GM21360 (cell line): ENCODE measurements at regions not wholly inside any gene's neighbourhood (a gene's known extent, or its start where the extent isn't known, plus 50 kb on each side); places are given as distances from the start of the nearest gene placed in this dataset.

Experiments
- ATAC-seq: cut with Tn5 transposase; IDR thresholded peaks from one replicate; pipeline ENCODE4 v1.9.1; 2021; ENCODE audit warnings: mild to moderate bottlenecking, moderate library complexity; ENCODE audit not compliant: unreplicated experiment

DNA sequence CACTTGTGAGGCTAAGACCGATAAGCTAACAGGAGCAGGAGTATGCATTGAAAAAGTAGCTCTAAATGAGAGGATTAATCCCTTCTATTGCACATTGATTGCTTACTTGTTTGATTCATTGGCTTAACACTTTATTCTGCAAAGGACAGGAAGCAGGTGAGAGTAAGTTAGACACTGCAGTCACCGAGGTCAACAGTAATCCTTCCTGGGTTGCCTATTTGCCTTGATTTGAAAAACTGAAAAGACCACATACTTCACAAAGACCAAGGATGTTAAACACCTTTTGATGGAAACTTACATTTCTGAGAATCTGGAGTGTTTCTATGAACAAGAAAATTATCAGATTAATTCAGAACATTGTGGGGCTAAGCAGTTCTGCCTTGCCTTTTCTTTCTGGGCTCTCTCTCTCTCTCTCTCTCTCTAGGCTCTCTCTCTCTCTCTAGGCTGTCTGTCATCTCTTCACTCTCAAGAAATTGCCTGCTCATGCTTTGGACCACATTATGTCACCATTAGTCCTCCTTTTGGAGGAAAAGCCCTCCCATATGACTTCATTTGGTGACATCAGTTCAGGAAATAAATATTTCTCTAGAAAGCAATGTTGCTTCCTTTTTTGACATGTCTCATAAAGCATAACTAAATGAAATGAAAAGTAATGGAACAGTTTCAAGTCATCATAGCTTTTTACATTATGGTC, 103.8 kb downstream of the TNFSF18 start:
- ATAC-seq, result no peak

DNA sequence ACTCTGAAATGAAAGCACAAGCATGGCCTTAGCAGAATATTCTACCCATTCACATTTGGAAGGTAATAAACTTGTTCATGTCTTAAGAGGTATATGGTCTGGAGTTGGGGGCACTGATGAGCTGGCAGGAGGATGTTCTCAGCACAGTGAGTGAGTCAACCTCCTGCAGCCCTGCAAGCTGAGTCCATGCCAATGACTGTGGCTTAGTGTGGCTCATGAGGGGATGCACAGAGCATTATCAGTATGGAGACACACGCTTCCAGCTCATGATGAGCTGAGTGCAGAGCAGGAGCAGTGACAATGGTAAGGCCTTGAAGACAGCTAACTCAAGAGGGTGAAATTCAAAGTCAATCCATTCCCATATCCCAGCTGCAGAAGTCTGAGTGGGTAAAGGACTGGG, 102.3 kb downstream of the TNFSF18 start:
- ATAC-seq, result no peak

DNA sequence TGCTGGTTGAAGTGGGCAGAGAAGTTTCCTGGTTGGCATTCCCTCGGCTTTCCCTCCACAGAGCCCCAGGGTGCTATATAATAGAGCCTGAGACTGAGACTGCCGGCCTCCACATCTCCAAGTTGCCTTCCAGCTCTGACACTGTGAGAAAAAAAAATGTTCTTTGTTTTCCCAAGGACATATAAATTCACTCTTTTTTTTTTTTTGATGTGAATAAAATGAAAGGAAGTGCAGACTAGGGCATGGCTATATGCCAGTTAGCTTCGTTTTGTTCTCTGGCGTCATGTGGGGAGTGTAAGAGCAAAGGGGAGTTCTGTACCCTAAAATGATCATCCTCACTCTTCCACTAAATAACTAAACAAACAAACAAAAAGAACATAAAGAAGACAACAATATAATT, 101.6 kb downstream of the TNFSF18 start:
- ATAC-seq, result no peak

DNA sequence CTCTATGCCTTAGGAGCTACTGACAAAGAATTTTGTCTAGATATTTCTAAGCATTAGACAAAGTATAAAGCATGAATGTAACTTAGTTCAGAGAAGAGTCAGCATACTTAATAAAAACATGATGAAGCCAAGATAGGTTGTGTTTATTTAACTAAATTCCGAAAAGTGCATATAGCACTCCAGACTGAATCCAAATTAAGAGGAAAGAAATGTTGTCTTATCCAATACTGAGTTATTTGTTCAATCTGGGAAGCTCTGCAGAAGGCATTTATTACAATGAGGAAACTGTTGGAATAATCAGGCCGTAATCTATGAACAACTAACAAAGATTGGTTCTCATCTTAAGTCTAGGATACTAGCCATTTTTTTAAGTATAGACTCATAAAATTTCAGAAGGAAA, 100.2 kb downstream of the TNFSF18 start:
- no peak for ATAC-seq

DNA sequence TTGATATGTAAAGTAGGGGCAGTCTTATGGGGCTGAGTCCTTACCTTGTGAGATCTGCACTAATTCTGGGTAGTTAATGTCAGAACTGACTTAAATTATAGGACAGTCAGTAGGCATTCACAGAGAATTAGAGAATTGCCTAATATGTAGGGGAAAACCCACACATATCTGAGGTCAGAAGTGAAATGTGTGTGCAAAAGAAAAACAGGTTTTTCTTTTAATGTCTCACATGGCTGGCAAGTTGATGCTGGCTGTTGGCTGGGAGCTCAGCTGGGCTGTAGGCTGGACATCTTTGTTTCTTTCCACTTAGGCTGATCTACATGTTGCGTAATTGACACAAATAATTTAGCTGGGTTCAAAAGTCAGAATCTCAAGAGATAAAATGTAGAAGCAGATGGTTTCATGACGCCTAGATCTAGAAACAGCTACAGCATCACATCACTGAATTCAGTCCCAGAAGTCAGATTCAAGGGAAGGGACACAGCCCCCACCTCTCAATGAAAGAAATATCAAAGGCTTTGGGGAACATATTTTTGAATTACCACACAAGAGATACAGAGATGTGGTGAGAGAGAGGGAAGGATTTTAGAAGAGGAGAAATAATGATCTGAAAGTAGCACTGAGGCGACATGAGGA, 98.9 kb downstream of the TNFSF18 start:
- ATAC-seq, result no peak

DNA sequence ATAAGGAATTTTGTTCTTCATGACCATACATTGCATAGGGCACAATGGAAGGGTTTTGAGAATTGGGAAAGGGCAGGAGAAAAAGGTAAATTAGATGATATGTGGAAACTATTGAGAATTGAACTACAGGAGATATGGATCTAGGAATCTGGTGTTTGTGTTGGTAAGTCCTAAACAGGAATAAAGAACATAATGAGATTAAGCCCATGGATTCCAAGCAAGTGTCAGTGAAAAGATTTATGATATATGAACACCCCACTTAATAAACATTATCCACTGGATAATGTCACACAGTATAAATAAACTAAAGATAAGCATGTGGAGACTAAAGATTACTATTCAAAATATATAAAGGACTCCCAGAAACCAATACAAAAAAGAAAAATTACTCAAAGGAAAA, 98.2 kb downstream of the TNFSF18 start:
- no peak for ATAC-seq

DNA sequence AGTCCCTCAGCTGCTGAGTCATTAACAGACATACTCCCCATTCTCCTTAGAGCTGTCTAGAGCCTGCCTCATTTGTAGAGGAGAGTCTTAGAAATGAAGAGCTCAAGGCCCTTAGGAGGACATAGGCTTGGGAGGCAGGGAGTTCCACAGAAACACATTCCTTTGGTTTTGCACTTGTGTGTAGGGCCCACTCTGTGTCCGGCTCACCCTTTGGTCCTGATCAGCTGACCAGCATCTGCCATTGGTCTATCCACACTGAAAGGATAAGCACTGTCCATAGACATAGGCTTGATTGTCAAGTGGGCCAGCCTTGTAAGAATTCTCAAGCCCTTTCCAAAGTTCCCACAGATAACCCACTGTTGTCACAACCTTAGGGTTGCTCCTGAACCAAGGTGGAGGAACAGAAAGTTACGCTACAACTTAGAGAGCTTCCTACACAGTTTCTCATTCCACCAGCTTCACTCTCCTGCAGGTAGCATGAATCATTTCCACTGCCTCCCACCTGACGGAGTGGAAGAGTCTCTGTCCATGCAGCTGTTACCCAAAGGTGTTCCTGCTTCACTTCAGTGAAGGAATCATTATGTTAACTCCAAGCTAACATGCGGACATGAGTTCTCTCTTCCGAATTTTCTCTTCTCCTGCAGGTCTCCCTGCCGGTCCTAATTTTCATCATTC, 96.1 kb downstream of the TNFSF18 start:
- no peak for ATAC-seq

DNA sequence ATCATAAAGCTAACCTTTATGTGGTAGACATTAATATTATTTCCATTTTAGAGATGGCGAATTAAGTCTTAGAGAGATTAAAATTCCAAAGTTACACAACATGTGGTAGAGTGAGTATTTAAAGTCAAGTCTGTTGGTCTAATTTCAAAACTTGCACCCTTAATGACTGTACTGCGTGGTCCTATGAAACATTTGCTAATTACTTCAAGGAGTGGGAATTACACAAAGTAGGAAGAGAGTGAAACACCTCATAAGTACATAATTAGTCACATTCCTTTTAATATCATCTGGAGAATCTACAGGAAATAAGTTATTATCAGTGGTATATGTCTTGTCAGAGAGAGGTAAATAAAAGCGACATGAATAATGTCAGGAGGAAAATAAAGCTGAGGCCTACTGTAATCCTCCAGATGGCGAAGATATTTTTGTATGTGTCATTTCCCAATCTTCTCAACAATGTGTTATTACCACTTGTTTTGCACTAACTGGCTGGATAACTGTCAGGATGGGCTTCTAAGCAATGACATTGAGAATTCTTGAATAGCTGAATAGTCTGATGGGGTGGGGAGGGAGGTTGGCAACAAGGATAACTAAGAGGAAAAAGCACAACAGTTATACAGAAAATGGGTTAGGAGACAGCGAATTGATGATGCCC, 95.5 kb downstream of the TNFSF18 start:
- ATAC-seq, result no peak

DNA sequence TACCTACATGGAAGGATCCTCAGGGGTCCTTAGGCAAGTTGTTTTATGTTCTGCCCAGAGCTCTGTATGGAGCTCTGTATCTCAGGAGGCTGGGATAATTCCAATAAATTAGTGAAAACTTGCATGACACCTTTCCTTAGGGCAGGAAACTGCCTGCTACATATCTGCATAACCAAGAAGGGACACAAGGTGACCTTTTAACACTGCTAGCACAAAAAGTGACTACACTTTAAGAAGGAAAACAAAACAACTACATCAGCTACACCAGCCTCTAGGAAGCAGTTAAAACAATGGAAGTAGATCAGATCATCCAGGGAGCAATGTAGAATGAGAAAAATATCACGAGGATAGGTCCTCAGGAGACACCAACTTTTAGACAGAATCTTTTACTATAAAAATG, 93.9 kb downstream of the TNFSF18 start:
- ATAC-seq, result no peak

DNA sequence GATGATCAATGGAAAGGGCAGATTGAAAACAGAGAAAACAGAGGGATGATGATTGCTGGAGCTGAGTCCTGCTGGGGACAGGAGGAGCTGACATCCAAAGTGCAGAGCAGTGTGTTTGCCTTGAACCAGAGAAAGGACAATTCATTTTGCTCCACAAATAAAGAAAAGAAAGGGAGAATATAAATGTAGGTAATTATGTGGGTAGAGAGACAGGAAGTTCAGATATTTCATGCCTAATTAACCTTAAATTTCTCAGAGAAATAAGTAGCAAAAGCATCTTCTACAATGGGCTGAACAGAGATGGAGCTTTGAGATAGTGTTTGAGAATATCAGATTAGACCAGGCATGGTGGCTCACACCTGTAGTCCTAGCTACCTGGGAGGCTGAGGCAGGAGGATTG, 93.2 kb downstream of the TNFSF18 start:
- no peak for ATAC-seq

DNA sequence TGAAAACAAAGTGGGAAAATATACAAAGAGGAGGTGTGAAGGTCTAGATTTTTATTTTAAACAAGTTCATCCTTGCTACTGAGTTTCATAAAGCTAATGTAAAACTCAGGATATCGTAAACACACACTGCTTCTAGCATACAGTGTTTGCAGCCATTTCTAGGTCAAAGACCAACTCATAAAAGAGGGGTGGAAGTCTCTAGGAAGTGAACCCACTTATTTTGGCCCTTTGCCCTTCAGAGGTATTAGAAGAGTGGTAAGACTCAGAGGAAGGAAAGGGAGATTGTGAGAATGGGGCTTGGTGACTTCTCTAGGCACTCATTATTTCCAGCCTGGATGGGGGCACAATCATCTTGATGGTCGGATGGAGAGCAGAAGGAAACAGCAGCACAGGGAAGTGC, 91.2 kb downstream of the TNFSF18 start:
- no peak for ATAC-seq

DNA sequence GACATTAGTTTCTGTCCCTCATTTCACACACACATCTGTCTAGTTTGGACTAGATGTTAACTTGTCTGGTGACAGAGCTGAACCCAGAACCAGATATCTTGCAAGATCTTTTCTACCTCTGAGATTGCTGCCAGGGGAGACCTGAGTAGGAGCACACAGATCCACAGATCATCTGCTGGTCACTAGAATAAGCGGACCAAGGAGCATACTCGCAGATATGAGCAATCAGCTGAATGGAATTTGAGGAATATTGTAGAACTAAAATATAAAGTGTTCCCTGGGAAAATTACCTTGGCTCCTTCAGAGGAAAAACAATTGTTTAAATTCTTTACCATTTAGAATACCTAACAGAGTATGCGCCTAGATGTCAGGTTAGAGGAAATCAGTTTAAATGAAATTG, 90.7 kb downstream of the TNFSF18 start:
- ATAC-seq, result no peak

DNA sequence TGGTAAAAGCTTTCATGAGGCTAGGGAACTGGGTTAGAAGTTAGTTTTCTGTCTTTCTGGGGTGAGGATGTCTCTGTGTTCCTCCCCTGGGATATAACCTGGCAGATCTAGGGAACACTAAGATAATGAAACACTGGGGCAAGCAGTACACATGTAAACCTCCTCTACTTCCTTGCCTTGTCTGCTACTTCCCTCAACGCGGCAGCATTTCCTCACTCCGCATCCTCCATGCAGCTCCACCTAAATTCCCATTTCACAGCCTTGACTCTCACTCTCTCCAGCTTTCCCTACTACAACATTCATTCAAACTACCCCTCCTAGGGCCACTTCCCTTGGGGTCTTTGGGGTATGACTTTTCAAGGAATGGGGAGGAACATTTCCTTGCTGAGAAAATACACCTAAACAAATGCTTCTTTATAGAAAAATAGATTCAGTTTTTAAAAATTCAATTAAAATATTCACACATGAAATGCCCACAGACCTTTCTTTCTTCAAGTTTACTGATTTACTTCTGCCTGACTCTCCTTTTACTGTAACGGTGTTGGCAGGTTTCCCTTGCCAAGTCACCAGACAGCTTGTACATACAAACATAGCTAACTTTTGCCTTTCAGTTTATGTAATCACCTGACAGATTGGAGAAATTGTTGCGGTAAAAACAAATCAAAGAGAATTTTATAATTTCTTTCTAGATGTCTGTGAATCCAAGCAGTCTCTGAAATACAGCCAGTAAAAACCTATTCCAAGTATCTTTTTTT, 90.1 kb downstream of the TNFSF18 start:
- no peak for ATAC-seq

DNA sequence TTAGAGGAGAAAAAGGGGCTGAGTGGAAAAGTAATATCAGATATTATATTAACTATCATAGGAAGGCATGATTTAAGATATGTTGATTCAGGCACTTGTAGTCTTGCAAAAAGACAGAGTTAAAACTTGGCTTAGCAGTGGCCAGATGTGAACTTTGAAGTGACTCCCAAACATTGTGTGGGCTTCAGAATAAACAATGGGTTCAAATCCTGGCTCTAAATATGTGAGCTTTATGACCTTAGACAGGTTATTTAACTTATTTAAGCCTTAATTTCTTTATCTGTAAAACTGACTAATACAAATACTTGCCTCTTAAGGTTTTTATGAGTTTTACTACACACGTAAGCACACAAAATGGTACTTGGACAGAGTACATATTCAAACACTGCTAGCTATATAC, 85.9 kb downstream of the TNFSF18 start:
- no peak for ATAC-seq

DNA sequence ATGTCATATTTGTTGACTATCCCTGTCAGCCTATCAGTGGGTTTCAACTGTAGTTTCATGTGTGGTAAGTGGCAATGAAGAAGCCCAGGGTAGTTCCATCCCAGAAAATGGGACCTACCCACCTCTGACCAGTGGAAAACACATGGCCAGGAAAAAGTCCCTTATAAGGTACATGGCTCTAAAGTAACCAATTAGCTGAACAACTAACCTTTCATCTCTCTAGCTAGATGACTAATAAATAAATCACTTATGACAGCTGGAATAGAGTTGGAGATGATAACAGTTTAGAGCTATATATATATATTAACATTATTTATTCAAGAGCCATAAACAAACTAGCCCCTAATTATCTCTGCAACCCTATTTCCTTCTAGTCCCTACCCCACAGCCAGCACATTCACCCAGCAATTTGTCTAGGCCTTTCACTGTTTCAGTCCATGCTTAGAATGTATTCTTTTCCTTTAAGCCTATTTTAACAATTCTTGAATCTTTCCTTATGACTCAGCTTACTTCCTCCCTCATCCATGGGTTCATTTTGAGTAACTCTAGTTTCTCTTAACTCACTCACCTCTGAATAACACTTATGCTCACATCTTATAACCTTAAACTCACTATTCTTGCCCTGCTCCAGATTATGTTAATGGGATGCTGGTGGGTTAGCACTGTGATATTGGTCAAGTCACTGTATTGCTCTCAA, 83.7 kb downstream of the TNFSF18 start:
- ATAC-seq, result no peak

DNA sequence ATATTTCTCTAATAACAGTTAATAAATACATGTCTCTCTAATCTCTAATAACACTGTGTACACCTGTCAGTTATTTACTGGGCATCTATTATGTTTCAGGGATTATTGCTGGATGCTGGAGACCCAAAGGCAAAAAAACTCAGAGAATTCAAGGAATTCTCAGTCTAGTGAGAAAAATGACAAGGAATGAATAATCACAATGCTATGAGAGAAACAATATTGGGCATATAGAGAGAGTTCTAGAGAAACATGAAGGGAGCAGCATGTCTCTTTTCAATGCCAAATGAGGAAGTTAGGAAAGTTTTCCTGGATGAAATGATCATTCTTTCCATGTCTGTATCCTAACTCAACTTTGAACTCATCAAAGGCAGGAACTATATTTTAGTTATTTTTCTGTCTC, 82.8 kb downstream of the TNFSF18 start:
- no peak for ATAC-seq

DNA sequence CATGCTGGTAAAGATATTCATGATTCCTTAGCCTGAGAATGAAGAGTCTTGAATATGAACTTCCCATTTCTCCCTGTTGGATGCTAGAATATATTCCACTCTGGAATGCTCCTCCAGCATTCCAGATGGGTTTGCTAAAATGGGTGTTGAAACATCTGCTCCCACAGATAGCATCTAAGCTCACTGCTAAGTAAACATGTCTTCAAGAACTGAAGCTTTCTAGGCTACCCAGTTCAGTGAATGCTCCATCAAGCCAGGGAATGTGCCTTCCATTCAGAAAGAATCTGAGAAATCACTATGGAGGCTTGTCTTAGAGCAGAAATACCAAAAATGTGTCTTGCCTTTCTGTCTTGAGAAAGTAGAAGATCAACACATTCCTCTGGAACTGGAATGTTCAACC, 81.1 kb downstream of the TNFSF18 start:
- ATAC-seq, result no peak

DNA sequence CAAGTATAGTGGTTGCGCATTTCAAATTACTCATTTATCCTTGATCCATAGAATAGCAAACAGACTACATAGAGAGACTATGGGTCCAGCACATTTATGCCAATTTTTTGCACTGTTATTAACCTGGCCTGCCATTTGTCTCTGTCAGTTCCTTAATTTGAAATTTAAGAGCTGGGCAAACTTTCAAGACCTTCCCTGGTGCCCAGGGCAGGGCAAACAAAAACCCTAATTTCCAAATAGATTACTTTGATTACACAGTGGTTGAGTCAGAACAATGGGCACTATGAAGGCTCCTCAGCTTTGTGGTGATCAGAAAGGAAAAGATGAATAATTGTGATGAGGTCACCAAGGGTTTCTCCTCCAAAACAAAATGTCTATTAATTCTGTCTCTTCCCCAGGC, 80.6 kb downstream of the TNFSF18 start:
- ATAC-seq, result no peak

DNA sequence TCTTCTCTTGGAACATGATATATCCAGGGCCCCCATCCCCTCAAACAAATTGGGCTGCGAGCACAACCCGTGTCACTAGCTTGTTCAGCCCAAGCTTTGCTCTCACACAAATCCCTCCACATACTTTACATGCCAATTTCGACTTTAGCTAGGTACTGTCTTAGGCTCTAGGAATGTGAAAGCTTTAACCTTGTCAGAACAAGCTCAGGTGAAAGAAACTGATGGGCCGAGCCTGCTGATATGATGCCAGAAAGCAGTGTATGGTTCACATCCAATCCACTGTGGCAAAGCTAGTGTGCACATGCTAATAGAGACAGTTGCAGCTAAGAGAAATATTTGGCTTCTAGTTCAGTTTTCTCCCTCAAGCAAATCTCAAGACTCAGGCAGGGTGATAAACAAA, 79.5 kb downstream of the TNFSF18 start:
- ATAC-seq, result no peak

DNA sequence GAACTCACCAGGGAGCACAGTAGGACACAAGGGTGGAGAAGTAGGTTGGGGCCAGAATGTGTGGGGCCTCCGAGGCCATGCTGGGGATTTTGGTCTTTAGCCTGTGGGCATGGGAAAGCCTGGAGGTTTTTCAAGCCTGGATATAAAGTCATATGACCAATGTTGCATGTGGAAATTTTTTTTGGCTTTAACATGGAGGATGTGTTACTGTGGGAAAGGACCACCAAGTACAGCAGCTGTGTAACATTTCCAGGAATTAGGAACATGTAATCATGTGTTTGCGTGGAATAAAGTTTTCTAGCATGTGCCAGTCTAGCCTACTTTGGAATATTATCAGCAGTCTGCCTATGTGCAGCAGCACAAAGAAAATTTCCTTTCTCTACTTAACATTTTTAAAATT, 78.5 kb downstream of the TNFSF18 start:
- no peak for ATAC-seq

DNA sequence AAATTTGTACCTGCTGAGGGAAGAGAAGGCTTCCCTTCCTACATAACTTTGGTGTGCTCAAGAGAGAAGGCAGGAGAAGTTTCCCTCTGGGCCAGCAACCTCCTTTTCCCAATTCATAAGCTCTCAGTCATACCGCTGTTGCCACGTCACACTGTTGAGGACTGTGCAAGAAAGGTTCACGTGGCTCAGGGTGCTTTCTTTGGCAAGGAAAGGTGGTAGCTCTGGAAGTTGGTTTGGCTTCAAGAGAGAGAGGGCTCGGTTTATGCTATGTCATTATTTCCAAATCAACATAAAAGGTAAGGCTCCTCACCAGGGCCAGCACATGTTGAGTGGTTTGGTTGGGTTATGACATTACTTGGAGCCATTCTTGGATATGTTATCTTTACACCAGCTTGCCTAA, 77.3 kb downstream of the TNFSF18 start:
- ATAC-seq, result no peak
